Subcutaneous abdominal adipose tissue (tissue), 5 donors: ENCODE measurements at regions not wholly inside any gene's neighbourhood (a gene's known extent, or its start where the extent isn't known, plus 50 kb on each side); places are given as distances from the start of the nearest gene placed in this dataset.

ENCODE experiments used
- H3K27ac ChIP-seq: one replicate; pipeline ENCODE4 v1.7.0; 2013; ENCODE audit warnings: low read depth, mild to moderate bottlenecking, inconsistent platforms, low read length, moderate library complexity
- H3K27me3 ChIP-seq, 5 donors: one replicate each; pipeline ENCODE4 v1.7.0; 2013; ENCODE audit warnings: low read length in 5 of 5, inconsistent platforms in 1 of 5; ENCODE audit not compliant: control insufficient read depth in 5 of 5, insufficient read depth in 4 of 5
- H3K36me3 ChIP-seq, 5 donors: one replicate each; pipeline ENCODE4 v1.7.0; 2013; ENCODE audit warnings: low read length in 5 of 5; ENCODE audit not compliant: control insufficient read depth in 5 of 5, insufficient read depth in 5 of 5
- H3K4me1 ChIP-seq, 5 donors: one replicate each; pipeline ENCODE4 v1.7.0; 2013; ENCODE audit warnings: low read length in 5 of 5, mild to moderate bottlenecking in 3 of 5, moderate library complexity in 1 of 5; ENCODE audit not compliant: control insufficient read depth in 5 of 5, insufficient read depth in 5 of 5
- H3K4me3 ChIP-seq, 5 donors: one replicate each; pipeline ENCODE4 v1.7.0; 2013; ENCODE audit warnings: low read length in 5 of 5, low read depth in 1 of 5
- H3K9ac ChIP-seq, 5 donors: one replicate each; pipeline ENCODE4 v1.7.0; 2013; ENCODE audit warnings: low read length in 5 of 5, mild to moderate bottlenecking in 4 of 5, moderate library complexity in 3 of 5
- H3K9me3 ChIP-seq, 5 donors: one replicate each; pipeline ENCODE4 v1.7.0; 2013; ENCODE audit warnings: low read length in 5 of 5; ENCODE audit not compliant: control insufficient read depth in 5 of 5
- donor health status: healthy.
- donor health status: healthy.
- donor health status: healthy.
- donor health status: healthy.
- donor health status: healthy.

DNA sequence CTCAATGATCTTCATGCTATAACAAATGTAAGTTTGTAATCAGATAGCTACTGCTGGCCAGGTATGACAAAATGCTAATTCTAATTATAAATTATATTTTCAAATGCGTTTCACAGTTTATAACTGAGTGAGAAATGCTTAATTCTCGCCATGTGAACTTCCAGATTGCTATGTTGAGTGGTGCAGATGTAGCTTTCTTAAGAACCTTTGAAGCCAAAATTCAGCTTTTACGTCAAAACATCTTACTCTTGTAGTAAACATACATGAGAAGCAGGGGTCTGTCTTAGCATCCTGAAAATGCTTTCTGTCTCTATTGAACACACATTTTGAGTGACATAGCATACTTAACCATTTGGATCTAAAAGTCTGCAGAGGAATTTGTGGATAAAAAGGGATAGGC, 176.5 kb upstream of the PRICKLE1 start:
- no peak overlapping the region for H3K4me3 ChIP-seq
- no peak overlapping the region for H3K9ac ChIP-seq
- no peak overlapping the region for H3K27ac ChIP-seq
- H3K9me3 ChIP-seq, result no peaks in the 10 kb centered on the region
- peaks cover 0 to 11% (median 8%) of the 10 kb centered on the region in 5 donors for H3K4me1 ChIP-seq
- H3K27me3 ChIP-seq, result no peaks in the 10 kb centered on the region
- H3K36me3 ChIP-seq, result no peaks in the 10 kb centered on the region

DNA sequence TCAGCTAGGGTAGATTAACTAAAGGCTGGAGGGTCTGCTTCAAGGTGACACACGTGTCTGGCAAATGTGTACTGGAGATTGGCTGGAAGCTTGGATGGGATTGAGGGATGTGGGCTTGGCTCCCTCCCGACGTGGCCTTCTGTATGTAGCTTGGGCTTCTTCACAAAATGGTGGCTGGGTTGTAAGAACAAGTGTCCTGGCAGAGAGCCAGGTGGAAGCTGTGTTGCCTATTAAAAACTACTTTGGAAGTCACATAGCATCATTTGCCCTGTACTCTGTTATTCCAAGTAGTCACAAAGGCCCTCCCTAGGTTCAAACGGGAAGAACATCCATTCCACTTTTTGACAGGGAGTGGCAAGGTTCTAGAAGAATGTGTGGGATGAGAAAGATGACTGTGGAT, 174.1 kb upstream of the PRICKLE1 start:
- Histone ChIP-seq H3K9me3 (no peaks in the 10 kb centered on the region), H3K9ac (no peak overlapping the region)

DNA sequence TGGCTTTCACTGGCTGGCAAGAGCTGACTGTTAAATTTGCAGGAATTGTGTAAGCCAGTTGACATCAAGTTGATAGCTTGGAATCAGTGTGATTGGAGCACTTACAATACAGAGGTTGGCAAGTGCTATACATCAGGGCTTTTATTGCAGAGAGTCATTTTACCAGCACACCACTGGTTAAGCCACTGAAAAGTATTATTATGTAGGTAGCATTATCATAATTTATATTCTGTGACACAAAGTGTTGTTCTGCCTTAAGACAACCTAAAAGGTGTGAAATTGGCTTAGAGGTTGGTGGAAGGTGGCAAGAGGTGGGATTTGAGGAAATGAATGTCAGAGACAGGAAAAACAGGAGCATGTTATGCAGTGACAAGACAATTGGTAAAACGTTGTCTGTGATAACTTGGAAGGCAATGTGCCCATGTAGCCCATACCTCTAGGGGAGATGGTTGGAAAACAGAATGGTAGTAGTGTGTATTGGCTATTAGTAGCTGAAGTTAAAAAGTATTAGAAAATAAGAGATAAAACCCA, 172.9 kb upstream of the PRICKLE1 start:
- Histone ChIP-seq H3K9me3 (no peaks in the 10 kb centered on the region), H3K9ac (no peak overlapping the region), H3K4me1 (peaks cover 4 to 27% (median 24%) of the 10 kb centered on the region in 5 donors), H3K27ac (no peak overlapping the region), H3K27me3 (no peaks in the 10 kb centered on the region), H3K36me3 (no peaks in the 10 kb centered on the region), H3K4me3 (no peak overlapping the region)

More for the DNA sequence above, 174.1 kb upstream of the PRICKLE1 start:
- Histone ChIP-seq H3K27ac (no peak overlapping the region), H3K4me1 (peaks cover 4 to 27% (median 24%) of the 10 kb centered on the region in 5 donors), H3K4me3 (no peak overlapping the region), H3K36me3 (no peaks in the 10 kb centered on the region), H3K27me3 (no peaks in the 10 kb centered on the region)

DNA sequence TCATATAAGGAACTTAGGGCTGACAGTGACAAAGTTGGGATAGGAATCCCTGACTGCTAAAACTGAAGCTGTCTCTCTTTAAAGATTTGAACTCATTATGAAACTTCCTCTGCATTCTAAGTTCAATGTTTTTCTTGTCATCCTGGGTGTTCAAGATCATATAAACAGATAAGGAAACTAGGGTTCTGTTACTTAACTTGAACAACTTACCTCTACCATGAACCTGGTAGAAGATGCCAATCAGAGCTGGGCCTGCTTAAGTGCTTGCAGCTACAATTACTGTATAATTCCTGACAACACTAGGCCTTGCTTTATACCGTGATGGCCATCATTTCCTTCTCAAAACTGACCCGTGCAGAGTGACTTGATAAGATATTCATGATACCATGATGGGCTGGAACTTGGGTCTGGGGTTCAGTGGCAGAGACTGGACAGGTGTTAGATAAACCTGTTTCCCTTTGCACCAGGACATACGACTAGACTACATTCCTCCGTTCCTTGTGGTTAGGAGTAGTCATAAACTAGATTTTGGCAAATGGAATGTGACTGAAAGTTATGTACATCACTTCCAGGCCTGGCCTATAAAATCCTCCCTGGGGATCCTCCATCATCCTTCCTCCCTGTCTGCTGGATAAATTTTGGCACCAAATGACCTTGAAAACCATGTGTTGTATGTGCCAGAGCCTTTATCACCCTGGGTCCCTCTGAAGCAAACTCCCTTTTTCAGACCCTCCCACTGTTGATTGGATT, 172.2 kb upstream of the PRICKLE1 start:
- Histone ChIP-seq H3K9ac (no peak overlapping the region), H3K36me3 (no peaks in the 10 kb centered on the region), H3K27ac (no peak overlapping the region), H3K4me1 (peaks cover 4 to 27% (median 24%) of the 10 kb centered on the region in 5 donors), H3K9me3 (peaks cover 0 to 2% (median 0%) of the 10 kb centered on the region in 5 donors), H3K4me3 (no peak overlapping the region), H3K27me3 (no peaks in the 10 kb centered on the region)

DNA sequence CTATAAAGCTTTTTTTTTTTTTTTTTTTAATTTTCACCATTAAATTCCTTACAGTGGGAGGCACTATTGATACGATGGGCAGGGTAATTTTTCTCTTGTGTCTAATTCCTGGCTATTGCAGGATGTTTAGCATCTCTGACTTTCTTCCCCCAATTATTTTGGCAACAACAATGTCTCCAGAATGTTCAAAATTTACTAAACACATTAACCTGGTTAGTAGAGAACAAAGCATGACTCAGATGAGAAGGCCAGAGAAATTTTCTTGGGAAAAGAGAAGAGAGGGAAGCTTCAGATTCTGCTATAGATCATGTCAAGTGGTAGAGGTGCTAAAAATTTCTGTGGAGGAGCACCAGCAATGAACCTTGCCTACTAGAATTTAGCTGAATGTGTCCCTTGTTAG, 171.5 kb upstream of the PRICKLE1 start:
- Histone ChIP-seq H3K9me3 (peaks cover 0 to 2% (median 0%) of the 10 kb centered on the region in 5 donors), H3K4me1 (peaks cover 4 to 27% (median 24%) of the 10 kb centered on the region in 5 donors), H3K27me3 (no peaks in the 10 kb centered on the region), H3K36me3 (no peaks in the 10 kb centered on the region), H3K9ac (no peak overlapping the region), H3K27ac (no peak overlapping the region), H3K4me3 (no peak overlapping the region)

DNA sequence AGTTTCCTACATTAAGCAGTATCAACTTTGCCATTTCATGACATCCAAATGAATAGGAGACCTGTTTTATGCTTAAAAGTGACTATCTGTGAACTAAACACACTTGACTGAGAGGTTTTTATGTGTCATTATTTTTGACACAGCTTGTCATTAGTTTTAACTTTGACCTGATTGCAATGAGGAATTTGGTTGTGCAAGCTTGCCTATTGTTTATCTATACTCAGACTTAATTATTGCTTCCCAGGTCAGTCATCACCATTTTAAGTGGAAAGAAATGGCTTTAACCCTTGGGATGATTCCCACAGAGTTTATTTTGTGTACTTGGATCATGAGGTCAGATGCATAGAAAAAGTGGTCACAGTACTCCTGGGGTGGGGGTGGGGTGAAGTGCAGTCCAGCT, 171.0 kb upstream of the PRICKLE1 start:
- H3K9ac ChIP-seq, result no peak overlapping the region
- H3K4me3 ChIP-seq, result no peak overlapping the region
- peaks cover 4 to 27% (median 24%) of the 10 kb centered on the region in 5 donors for H3K4me1 ChIP-seq
- no peak overlapping the region for H3K27ac ChIP-seq
- peaks cover 0 to 2% (median 0%) of the 10 kb centered on the region in 5 donors for H3K9me3 ChIP-seq
- H3K36me3 ChIP-seq, result no peaks in the 10 kb centered on the region
- no peaks in the 10 kb centered on the region for H3K27me3 ChIP-seq

DNA sequence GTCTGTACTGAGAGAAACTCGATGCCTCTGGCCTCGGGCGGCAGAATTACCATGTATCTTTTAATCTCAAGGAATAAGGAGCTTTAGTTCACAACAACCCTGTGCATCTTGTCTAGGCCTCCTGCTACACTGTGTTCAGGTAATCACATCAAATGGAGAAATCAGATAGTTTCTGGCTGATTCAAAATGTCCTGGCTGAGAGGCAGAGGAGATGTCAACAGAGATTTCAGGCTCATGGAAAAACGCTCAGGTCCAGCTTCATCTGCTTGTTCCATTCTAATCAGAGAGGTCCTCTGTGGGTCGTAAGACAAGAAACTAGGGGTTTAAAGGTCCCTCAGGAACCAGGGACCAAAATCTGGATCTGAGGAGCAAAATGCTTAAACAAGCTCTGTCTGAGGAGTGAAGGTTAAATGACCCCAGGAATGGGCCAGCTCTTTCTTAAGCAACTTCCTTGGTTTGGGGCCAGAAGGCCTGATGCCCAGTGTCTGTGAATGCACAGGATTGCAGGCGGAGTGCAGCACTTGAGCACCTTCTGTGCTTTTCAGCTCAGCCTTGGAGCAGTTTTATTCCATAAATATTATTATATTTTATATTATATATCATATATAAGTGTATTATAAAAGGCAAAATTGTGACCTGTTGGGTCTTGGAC, 170.2 kb upstream of the PRICKLE1 start:
- H3K9me3 ChIP-seq, result peaks cover 0 to 2% (median 0%) of the 10 kb centered on the region in 5 donors
- H3K27me3 ChIP-seq, result no peaks in the 10 kb centered on the region
- peak overlapping the region; percentile 8 for H3K27ac ChIP-seq
- H3K4me1 ChIP-seq, result peaks cover 4 to 27% (median 24%) of the 10 kb centered on the region in 5 donors
- H3K4me3 ChIP-seq, result no peak overlapping the region
- H3K36me3 ChIP-seq, result no peaks in the 10 kb centered on the region
- no peak overlapping the region for H3K9ac ChIP-seq

DNA sequence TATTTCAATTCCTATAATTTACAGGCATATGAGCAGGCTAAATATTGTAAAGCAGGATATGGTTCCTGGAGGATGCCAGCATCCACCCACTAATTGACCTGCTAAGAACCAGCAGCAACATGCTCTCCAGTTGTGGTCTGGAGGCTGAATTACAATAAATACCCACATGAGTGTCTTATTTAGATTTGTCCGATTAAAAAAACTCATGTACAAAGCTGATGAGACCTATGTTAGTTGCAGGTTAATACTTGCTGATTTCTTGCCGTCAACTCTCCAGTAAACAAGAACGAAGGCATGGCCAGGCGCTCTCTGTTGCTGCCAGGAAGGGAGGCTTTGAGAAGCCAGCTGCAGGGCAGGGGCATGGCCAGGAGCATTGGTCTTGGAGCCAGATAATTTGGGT, 169.3 kb upstream of the PRICKLE1 start:
- no peaks in the 10 kb centered on the region for H3K27me3 ChIP-seq
- H3K4me1 ChIP-seq, result peaks cover 4 to 27% (median 24%) of the 10 kb centered on the region in 5 donors
- H3K9me3 ChIP-seq, result peaks cover 0 to 2% (median 0%) of the 10 kb centered on the region in 5 donors
- H3K4me3 ChIP-seq, result no peak overlapping the region
- no peak overlapping the region for H3K9ac ChIP-seq
- no peak overlapping the region for H3K27ac ChIP-seq
- H3K36me3 ChIP-seq, result no peaks in the 10 kb centered on the region

DNA sequence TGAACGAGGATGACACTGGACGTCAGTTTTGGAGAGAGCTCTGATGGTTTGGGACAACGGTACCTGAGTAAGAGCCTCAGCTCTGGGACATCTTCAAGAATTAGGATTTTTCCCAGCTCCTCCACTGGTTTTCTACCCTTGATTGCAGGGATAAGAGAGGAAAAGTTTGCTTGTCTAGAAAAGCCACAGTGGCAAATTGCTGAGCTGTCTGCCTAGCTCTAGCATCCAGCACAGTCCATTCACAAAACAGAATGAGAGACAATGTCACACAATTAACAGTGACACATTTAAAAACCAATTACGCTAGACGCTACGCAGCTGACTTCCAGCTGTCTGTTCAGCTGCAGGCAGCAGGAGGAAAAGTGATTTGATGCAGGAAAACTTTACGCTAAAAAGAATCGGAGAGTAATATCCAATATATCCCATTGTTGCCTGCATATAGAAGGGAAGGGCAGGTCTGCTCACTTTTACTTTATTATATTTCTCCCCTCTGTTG, 168.1 kb upstream of the PRICKLE1 start:
- Histone ChIP-seq H3K4me3 (no peak overlapping the region), H3K4me1 (peaks cover 4 to 27% (median 24%) of the 10 kb centered on the region in 5 donors), H3K27ac (no peak overlapping the region), H3K9ac (no peak overlapping the region), H3K36me3 (no peaks in the 10 kb centered on the region), H3K9me3 (peaks cover 0 to 2% (median 0%) of the 10 kb centered on the region in 5 donors), H3K27me3 (no peaks in the 10 kb centered on the region)
